ENCODE measurements at regions not wholly inside any gene's neighbourhood (a gene's known extent, or its start where the extent isn't known, plus 50 kb on each side); places are given as distances from the start of the nearest gene placed in this dataset.
"Not testable (repeated sequence)": the region's sequence is repeated elsewhere in the genome, so short reads cannot be mapped to it uniquely, and the experiment has no call there.

DNA sequence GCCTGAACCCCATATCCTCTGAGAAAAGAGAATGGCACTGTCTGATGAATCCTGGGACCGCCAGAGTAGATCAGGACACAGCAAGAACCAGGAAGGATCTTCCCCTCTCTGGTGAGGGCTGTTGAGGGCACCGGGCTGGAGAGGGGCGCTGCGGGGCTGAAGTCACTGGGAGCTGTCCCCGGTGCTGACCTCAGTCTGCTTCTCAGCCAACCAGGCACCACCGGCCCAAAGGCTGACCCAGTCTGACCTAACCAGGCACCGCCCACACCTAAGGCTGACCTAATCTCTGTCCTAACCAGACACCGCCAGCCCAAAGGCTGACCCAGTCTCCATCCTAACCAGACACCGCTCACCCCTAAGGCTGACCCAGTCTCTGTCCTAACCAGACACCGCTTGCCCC lies 82.8 kb downstream of the CPZ start:
- H3K27me3 Mint-ChIP-seq: peaks cover 58% of the 10 kb centered on the region
- H3K36me3 Mint-ChIP-seq: no peaks in the 10 kb centered on the region
- no peak overlapping the region for H3K27ac Mint-ChIP-seq
- no peaks in the 10 kb centered on the region for H3K9me3 Mint-ChIP-seq
- DNase-seq (ENCODE audit: extremely low spot score, unreplicated experiment): no peak
- TF ChIP-seq, protein P1, sequence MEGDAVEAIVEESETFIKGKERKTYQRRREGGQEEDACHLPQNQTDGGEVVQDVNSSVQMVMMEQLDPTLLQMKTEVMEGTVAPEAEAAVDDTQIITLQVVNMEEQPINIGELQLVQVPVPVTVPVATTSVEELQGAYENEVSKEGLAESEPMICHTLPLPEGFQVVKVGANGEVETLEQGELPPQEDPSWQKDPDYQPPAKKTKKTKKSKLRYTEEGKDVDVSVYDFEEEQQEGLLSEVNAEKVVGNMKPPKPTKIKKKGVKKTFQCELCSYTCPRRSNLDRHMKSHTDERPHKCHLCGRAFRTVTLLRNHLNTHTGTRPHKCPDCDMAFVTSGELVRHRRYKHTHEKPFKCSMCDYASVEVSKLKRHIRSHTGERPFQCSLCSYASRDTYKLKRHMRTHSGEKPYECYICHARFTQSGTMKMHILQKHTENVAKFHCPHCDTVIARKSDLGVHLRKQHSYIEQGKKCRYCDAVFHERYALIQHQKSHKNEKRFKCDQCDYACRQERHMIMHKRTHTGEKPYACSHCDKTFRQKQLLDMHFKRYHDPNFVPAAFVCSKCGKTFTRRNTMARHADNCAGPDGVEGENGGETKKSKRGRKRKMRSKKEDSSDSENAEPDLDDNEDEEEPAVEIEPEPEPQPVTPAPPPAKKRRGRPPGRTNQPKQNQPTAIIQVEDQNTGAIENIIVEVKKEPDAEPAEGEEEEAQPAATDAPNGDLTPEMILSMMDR (conservative IDR thresholded peaks at IDR 0.05): no peak
- H3K4me3 Mint-ChIP-seq: no peak overlapping the region
- no peaks in the 10 kb centered on the region for H3K4me1 Mint-ChIP-seq (ENCODE audit: unreplicated experiment)

DNA sequence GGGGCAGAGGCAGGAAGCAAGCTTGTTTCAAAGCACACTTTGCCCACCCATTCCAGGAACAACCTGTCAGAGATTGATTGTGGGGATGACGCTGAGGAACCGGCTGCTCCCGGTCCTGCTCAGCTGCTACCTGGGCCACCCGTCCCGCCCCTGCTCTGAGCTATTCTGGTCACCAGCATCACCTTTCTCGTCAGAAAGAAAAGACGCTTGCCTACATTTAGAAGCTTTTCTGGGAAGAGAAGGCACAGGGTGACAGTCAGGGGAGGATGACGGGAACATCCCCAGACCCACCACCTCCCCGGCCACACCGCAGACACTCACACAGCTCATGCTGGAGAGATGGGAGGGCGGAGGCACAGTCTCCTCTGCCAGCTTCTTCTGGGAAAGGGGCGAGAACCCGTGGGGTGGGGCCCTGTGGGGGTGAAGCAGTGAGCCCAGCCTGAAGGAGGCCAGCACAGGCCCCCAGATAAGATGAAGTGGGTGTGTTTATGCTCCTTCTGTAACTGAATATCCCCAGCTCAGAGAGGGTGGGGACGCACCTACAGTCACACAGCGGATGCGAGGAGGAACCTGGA lies 81.8 kb downstream of the CPZ start:
- TF ChIP-seq, protein P1 (conservative IDR thresholded peaks at IDR 0.05): no peak
- H3K27ac Mint-ChIP-seq: no peak overlapping the region
- no peak for DNase-seq (ENCODE audit: extremely low spot score, unreplicated experiment)

DNA sequence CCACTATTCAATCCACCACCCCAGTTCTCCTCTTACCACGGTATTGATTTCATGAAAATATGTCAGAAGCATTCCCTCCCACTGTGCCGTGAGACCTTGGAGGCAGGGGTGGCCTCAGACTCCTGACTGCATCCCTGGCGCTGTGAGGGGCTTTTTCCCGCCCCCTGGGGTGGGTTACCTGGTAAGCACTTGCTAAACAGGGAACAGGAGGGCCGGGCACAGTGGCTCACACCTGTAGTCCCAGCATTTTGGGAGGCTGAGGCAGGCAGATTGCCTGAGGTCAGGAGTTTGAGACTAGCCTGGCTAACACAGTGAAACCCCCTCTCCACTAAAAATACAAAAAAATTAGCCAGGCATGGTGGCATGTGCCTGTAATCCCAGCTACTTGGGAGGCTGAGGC lies 80.5 kb downstream of the CPZ start:
- not testable (repeated sequence) for H3K36me3 Mint-ChIP-seq; H3K4me3 Mint-ChIP-seq; H3K27ac Mint-ChIP-seq; H3K4me1 Mint-ChIP-seq (ENCODE audit: unreplicated experiment); DNase-seq (ENCODE audit: extremely low spot score, unreplicated experiment); H3K9me3 Mint-ChIP-seq
- peaks cover 55% of the 10 kb centered on the region for H3K27me3 Mint-ChIP-seq

More for the DNA sequence above, 81.8 kb downstream of the CPZ start:
- H3K27me3 Mint-ChIP-seq: peaks cover 52% of the 10 kb centered on the region
- H3K9me3 Mint-ChIP-seq: no peaks in the 10 kb centered on the region
- H3K36me3 Mint-ChIP-seq: no peaks in the 10 kb centered on the region
- H3K4me3 Mint-ChIP-seq: no peak overlapping the region
- no peaks in the 10 kb centered on the region for H3K4me1 Mint-ChIP-seq (ENCODE audit: unreplicated experiment)

DNA sequence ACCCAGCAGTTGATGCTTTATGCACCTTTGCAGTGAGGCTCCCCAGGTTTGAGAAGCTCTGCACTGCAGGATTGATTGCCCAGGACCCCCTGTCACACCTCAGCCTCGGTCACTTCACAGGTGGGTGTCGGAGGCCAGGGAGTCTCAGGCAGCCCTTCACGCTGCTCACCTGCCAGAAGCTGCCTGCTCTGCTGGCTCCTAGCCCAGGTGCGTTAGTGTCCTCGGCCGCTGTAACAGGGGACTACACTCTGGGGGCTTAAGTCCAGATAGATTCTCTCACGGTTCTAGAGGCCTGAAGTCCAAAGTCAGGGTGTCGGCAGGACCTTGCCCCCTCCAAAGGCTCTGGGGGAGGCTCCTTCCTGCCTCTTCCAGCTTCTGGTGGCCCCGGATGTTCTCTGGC lies 79.9 kb downstream of the CPZ start:
- H3K36me3 Mint-ChIP-seq: no peaks in the 10 kb centered on the region
- H3K27me3 Mint-ChIP-seq: peaks cover 58% of the 10 kb centered on the region
- TF ChIP-seq, protein P1 (conservative IDR thresholded peaks at IDR 0.05): no peak
- no peak for DNase-seq (ENCODE audit: extremely low spot score, unreplicated experiment)
- H3K4me1 Mint-ChIP-seq (ENCODE audit: unreplicated experiment): no peaks in the 10 kb centered on the region
- H3K9me3 Mint-ChIP-seq: no peaks in the 10 kb centered on the region
- H3K4me3 Mint-ChIP-seq: no peak overlapping the region
- H3K27ac Mint-ChIP-seq: no peak overlapping the region

DNA sequence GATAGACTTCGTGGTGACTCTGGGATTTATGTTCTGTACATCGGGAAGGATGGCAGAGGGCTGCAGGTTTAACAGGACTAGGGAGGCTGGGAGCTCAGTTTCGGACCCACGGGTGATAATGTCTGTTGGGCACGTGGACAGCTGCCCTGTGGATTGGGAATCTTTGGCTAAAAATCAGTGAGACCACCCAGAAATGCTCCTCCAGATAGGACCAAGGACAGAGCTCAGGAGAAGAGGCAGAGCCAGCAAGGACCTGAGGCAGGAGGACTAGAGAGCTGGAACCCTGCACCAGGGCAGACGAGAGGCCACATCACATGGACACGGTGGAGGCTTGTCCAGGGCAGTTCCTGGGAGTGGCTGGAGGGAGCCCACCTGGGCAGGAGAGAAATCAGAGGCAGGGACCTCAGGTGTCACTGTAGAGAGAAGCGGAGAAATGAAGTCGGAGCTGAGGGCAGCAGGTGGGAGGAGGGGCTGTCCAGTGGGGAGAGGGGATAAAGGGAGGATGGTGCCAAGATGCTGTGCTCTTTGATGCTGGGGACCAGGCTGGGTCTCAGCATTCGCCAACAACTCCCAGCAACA lies 79.2 kb downstream of the CPZ start:
- no peak overlapping the region for H3K27ac Mint-ChIP-seq
- H3K4me1 Mint-ChIP-seq (ENCODE audit: unreplicated experiment): no peaks in the 10 kb centered on the region
- TF ChIP-seq, protein P1 (conservative IDR thresholded peaks at IDR 0.05): no peak
- H3K27me3 Mint-ChIP-seq: peaks cover 52% of the 10 kb centered on the region
- H3K9me3 Mint-ChIP-seq: no peaks in the 10 kb centered on the region
- DNase-seq (ENCODE audit: extremely low spot score, unreplicated experiment): no peak
- H3K36me3 Mint-ChIP-seq: no peaks in the 10 kb centered on the region
- no peak overlapping the region for H3K4me3 Mint-ChIP-seq
